GM12878 (cell line): ENCODE measurements at regions not wholly inside any gene's neighbourhood (a gene's known extent, or its start where the extent isn't known, plus 50 kb on each side); places are given as distances from the start of the nearest gene placed in this dataset.

Experiments
- ATAC-seq: fragments of 200-7000 bp; cut with Tn5 transposase; 3 replicates; pipeline ENCODE4 v1.9.1; 2020; ENCODE audit warnings: mild to moderate bottlenecking, moderate library complexity
- BruUV-seq: library from RNA; stranded (reverse); fragments of 400-500 nt; replicated peaks from 2 replicates; lab custom pipeline; 2021; lab: Mats Ljungman, UMichigan
- CTCF ChIA-PET: fragments of 300-600 bp; sonication (Branson Sonifier 250); formaldehyde crosslinking; extraction: SDS; loops from one replicate; lab custom pipeline; 2021; ENCODE audit warnings: inconsistent platforms; lab: Yijun Ruan, JAX
- POLR2A ChIA-PET: fragments of 350-600 bp; formaldehyde crosslinking; extraction: SDS; loops from one replicate; lab custom pipeline; 2021; ENCODE audit warnings: inconsistent platforms; lab: Charles Lee
- RAD21 ChIA-PET: fragments of 300-600 bp; sonication (Branson Sonifier 250); formaldehyde crosslinking; loops from one replicate; lab custom pipeline; 2023; ENCODE audit warnings: antibody characterized with exemption; ENCODE audit not compliant: unreplicated experiment; lab: Charles Lee
- SMC1A ChIA-PET: fragments of 300-600 bp; sonication (Branson Sonifier 250); formaldehyde crosslinking; loops from one replicate; lab custom pipeline; 2023; ENCODE audit not compliant: unreplicated experiment, uncharacterized antibody; lab: Charles Lee
- DNase-seq: peaks from one replicate; pipeline ENCODE4 v3.0.0-alpha.2; 2011; ENCODE audit warnings: low read depth, low spot score
- FAIRE-seq: peaks from 3 replicates; lab custom pipeline; 2011; peaks lifted over from hg19 to GRCh38; lab: Jason Lieb, UNC
- H2AFZ ChIP-seq: 2 replicates; pipeline ENCODE4 v1.6.0; 2011; ENCODE audit warnings: low read depth, low read length, control low read depth; ENCODE audit not compliant: control insufficient read depth
- H3K27ac ChIP-seq: 2 replicates; pipeline ENCODE4 v1.5.1; 2011; ENCODE audit warnings: control low read depth; ENCODE audit not compliant: control insufficient read depth, insufficient read depth
- H3K27me3 ChIP-seq, 2 experiments: replicated peaks in 1 of 2; 2 replicates each; pipeline versions ENCODE4 v1.6.0 to v1.6.1; 2011; ENCODE audit warnings: low read length in 1 of 2; ENCODE audit not compliant: control insufficient read depth in 2 of 2, insufficient read depth in 2 of 2
- H3K36me3 ChIP-seq, 2 experiments: 2 replicates each; pipeline ENCODE4 v1.5.1; 2011; ENCODE audit warnings: low read length in 1 of 2; ENCODE audit not compliant: control insufficient read depth in 2 of 2, insufficient read depth in 2 of 2
- H3K4me1 ChIP-seq: 2 replicates; pipeline ENCODE4 v1.6.1; 2011; ENCODE audit warnings: mild to moderate bottlenecking, low read length, moderate library complexity, mixed read lengths; ENCODE audit not compliant: control insufficient read depth, insufficient read depth
- H3K4me2 ChIP-seq: 2 replicates; pipeline ENCODE4 v1.6.0; 2011; ENCODE audit warnings: control low read depth; ENCODE audit not compliant: control insufficient read depth, insufficient read depth
- H3K4me3 ChIP-seq: fragments of 200-600 bp; sonication (generic); 2 replicates; pipeline ENCODE4 v1.5.1; 2016
- H3K79me2 ChIP-seq: 2 replicates; pipeline ENCODE4 v1.6.0; 2011; ENCODE audit warnings: low read length; ENCODE audit not compliant: control insufficient read depth, insufficient read depth
- H3K9ac ChIP-seq: 2 replicates; pipeline ENCODE4 v1.8.0; 2011; ENCODE audit warnings: low read length, control low read depth, mixed read lengths; ENCODE audit not compliant: control insufficient read depth, insufficient read depth
- H3K9me3 ChIP-seq: replicated peaks from 3 replicates; pipeline ENCODE4 v1.5.1; 2011; ENCODE audit warnings: mild to moderate bottlenecking, low read length; ENCODE audit not compliant: control insufficient read depth, insufficient read depth
- H4K20me1 ChIP-seq: 2 replicates; pipeline ENCODE4 v1.6.0; 2011; ENCODE audit not compliant: control insufficient read depth, insufficient read depth
- CHD2 ChIP-seq: IDR thresholded peaks from 2 replicates; pipeline ENCODE4 v1.6.1; 2011; ENCODE audit warnings: low read depth, low read length, improper control_type of control experiment, borderline replicate concordance
- DPF2 ChIP-seq: fragments of 450-650 bp; IDR thresholded peaks from 2 replicates; pipeline ENCODE4 v1.6.1; 2017; ENCODE audit warnings: mild to moderate bottlenecking
- IKZF1 ChIP-seq: fragments of 450-650 bp; conservative IDR thresholded peaks from 2 replicates; pipeline ENCODE4 v1.6.1; 2017; ENCODE audit warnings: antibody characterized with exemption, mild to moderate bottlenecking
- MEF2B ChIP-seq: fragments of 450-650 bp; IDR thresholded peaks from 2 replicates; pipeline ENCODE4 v1.6.1; 2018; ENCODE audit warnings: mild to moderate bottlenecking, moderate library complexity; ENCODE audit not compliant: partially characterized antibody, poor library complexity, severe bottlenecking
- NFXL1 ChIP-seq: fragments of 450-650 bp; IDR thresholded peaks from 2 replicates; pipeline ENCODE4 v1.6.1; 2017; ENCODE audit warnings: antibody characterized with exemption, mild to moderate bottlenecking, borderline replicate concordance
- RCOR1 ChIP-seq: conservative IDR thresholded peaks from 2 replicates; pipeline ENCODE4 v1.6.1; 2012; ENCODE audit warnings: low read depth, low read length, improper control_type of control experiment
- SMARCA5 ChIP-seq: fragments of 450-650 bp; IDR thresholded peaks from 2 replicates; pipeline ENCODE4 v1.6.1; 2017; ENCODE audit warnings: mild to moderate bottlenecking
- YY1 ChIP-seq: IDR thresholded peaks from 2 replicates; pipeline ENCODE4 v1.6.1; 2011; ENCODE audit warnings: low read depth, mild to moderate bottlenecking, low read length
- ZNF207 ChIP-seq: fragments of 450-650 bp; IDR thresholded peaks from 2 replicates; pipeline ENCODE4 v1.6.1; 2014; ENCODE audit warnings: antibody characterized with exemption, mild to moderate bottlenecking, borderline replicate concordance
- WGBS: methylation state at CpG from one replicate; pipeline ENCODE4 v1.1.6; 2016; ENCODE audit warnings: low lambda C conversion rate; ENCODE audit not compliant: insufficient replicate concordance, insufficient coverage; ENCODE audit errors: missing lambda C conversion rate; 5-methylcytosine and 5-hydroxymethylcytosine counted together
- in situ Hi-C: fragments of 300-500 bp; cut with MboI; formaldehyde crosslinking; loops from 9 replicates; pipeline ENCODE4 v1.14.3; 2018; ENCODE audit warnings: mixed read lengths
- intact Hi-C: fragments of 100-400 bp; cut with micrococcal nuclease; formaldehyde crosslinking; loops from one replicate; pipeline ENCODE4 v1.14.2; 2022; ENCODE audit not compliant: unreplicated experiment
- TF ChIP-seq, protein P1 (sequence below): fragments of 450-650 bp; IDR thresholded peaks from 2 replicates; pipeline ENCODE4 v1.6.1; 2017; ENCODE audit warnings: low read depth, mild to moderate bottlenecking, moderate library complexity
- TF ChIP-seq, protein P2 (sequence below): IDR thresholded peaks from 2 replicates; pipeline ENCODE4 v1.6.1; 2011; ENCODE audit warnings: low read depth, mild to moderate bottlenecking, low read length, moderate library complexity, borderline replicate concordance; ENCODE audit errors: extremely low read depth
- TF ChIP-seq, protein P3 (sequence below): IDR thresholded peaks from 2 replicates; pipeline ENCODE4 v1.6.1; 2011; ENCODE audit warnings: borderline replicate concordance, low read depth, mild to moderate bottlenecking, moderate library complexity, mixed read lengths, low read length; ENCODE audit not compliant: insufficient read depth; ENCODE audit errors: extremely low read length
- TF ChIP-seq, protein P4 (sequence below): fragments of 450-650 bp; IDR thresholded peaks from 2 replicates; pipeline ENCODE4 v1.6.1; 2017; ENCODE audit warnings: mild to moderate bottlenecking, low read depth, inconsistent platforms; ENCODE audit not compliant: poor library complexity, severe bottlenecking
- TF ChIP-seq, protein P5 (sequence below): IDR thresholded peaks from 2 replicates; pipeline ENCODE4 v1.6.1; 2011; ENCODE audit warnings: mild to moderate bottlenecking, low read depth, low read length, moderate library complexity; ENCODE audit not compliant: insufficient replicate concordance
- TF ChIP-seq, protein P6 (sequence below): IDR thresholded peaks from 2 replicates; pipeline ENCODE4 v1.6.1; 2012; ENCODE audit warnings: low read length, inconsistent platforms

DNA sequence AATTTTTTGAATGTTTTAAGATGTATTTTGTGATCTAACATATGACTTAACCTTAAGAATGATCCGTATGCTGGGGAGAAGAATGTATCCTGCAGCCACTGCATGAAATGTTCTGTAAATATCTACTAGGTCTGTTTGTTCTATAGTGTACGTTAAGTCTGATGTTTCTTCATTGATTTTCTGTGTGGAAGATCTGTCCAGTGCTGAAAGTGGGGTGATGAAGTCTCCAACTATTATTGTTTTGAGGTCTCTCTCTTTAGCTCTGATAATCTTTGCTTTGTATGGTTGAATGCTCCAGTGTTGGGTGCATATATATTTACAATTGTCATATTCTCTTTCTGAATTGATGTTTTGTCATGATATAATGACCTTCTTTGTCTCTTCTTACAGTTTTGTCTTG, 82.5 kb upstream of the LHCGR start:
- FAIRE-seq = no peak
- Histone ChIP-seq H4K20me1 (no peaks in the 10 kb centered on the region), H3K27ac (no peak overlapping the region), H3K4me2 (no peak overlapping the region), H3K4me3 (no peak overlapping the region), H3K27me3 (no peaks in the 10 kb centered on the region), H3K36me3 (no peaks in the 10 kb centered on the region), H2AFZ (no peak overlapping the region), H3K9me3 (no peaks in the 10 kb centered on the region), H3K4me1 (no peaks in the 10 kb centered on the region), H3K9ac (no peak overlapping the region), H3K79me2 (no peaks in the 10 kb centered on the region)
- CTCF ChIA-PET = no interaction called here
- RAD21 ChIA-PET = no interaction called here
- no peak for ATAC-seq
- WGBS = 11% methylated on average over 2 of the region's 2 CpGs
- POLR2A ChIA-PET = no interaction called here
- SMC1A ChIA-PET = interaction anchor here (0.8 kb wide), 1 partner anchor 9 kb away, joined by 3 read pairs; no protein-coding TSS in a partner anchor
- in situ Hi-C loops (no loop called here), intact Hi-C loops (no loop called here)
- TF ChIP-seq CHD2 (no peak), IKZF1 (no peak), DPF2 (no peak), SMARCA5 (no peak), NFXL1 (no peak), MEF2B (no peak), RCOR1 (no peak), YY1 (no peak), ZNF207 (no peak)
- TF ChIP-seq, protein P1, sequence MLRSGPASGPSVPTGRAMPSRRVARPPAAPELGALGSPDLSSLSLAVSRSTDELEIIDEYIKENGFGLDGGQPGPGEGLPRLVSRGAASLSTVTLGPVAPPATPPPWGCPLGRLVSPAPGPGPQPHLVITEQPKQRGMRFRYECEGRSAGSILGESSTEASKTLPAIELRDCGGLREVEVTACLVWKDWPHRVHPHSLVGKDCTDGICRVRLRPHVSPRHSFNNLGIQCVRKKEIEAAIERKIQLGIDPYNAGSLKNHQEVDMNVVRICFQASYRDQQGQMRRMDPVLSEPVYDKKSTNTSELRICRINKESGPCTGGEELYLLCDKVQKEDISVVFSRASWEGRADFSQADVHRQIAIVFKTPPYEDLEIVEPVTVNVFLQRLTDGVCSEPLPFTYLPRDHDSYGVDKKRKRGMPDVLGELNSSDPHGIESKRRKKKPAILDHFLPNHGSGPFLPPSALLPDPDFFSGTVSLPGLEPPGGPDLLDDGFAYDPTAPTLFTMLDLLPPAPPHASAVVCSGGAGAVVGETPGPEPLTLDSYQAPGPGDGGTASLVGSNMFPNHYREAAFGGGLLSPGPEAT = no peak
- TF ChIP-seq, protein P2, sequence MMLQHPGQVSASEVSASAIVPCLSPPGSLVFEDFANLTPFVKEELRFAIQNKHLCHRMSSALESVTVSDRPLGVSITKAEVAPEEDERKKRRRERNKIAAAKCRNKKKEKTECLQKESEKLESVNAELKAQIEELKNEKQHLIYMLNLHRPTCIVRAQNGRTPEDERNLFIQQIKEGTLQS = no peak
- TF ChIP-seq, protein P3, sequence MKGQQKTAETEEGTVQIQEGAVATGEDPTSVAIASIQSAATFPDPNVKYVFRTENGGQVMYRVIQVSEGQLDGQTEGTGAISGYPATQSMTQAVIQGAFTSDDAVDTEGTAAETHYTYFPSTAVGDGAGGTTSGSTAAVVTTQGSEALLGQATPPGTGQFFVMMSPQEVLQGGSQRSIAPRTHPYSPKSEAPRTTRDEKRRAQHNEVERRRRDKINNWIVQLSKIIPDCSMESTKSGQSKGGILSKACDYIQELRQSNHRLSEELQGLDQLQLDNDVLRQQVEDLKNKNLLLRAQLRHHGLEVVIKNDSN = no peak
- TF ChIP-seq, protein P4, sequence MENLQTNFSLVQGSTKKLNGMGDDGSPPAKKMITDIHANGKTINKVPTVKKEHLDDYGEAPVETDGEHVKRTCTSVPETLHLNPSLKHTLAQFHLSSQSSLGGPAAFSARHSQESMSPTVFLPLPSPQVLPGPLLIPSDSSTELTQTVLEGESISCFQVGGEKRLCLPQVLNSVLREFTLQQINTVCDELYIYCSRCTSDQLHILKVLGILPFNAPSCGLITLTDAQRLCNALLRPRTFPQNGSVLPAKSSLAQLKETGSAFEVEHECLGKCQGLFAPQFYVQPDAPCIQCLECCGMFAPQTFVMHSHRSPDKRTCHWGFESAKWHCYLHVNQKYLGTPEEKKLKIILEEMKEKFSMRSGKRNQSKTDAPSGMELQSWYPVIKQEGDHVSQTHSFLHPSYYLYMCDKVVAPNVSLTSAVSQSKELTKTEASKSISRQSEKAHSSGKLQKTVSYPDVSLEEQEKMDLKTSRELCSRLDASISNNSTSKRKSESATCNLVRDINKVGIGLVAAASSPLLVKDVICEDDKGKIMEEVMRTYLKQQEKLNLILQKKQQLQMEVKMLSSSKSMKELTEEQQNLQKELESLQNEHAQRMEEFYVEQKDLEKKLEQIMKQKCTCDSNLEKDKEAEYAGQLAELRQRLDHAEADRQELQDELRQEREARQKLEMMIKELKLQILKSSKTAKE = no peak
- TF ChIP-seq, protein P5, sequence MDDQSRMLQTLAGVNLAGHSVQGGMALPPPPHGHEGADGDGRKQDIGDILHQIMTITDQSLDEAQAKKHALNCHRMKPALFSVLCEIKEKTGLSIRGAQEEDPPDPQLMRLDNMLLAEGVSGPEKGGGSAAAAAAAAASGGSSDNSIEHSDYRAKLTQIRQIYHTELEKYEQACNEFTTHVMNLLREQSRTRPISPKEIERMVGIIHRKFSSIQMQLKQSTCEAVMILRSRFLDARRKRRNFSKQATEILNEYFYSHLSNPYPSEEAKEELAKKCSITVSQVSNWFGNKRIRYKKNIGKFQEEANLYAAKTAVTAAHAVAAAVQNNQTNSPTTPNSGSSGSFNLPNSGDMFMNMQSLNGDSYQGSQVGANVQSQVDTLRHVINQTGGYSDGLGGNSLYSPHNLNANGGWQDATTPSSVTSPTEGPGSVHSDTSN = no peak
- TF ChIP-seq, protein P6, sequence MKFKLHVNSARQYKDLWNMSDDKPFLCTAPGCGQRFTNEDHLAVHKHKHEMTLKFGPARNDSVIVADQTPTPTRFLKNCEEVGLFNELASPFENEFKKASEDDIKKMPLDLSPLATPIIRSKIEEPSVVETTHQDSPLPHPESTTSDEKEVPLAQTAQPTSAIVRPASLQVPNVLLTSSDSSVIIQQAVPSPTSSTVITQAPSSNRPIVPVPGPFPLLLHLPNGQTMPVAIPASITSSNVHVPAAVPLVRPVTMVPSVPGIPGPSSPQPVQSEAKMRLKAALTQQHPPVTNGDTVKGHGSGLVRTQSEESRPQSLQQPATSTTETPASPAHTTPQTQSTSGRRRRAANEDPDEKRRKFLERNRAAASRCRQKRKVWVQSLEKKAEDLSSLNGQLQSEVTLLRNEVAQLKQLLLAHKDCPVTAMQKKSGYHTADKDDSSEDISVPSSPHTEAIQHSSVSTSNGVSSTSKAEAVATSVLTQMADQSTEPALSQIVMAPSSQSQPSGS = no peak
- BruUV-seq = no TSS peak
- DNase-seq = no peak
